ENCODE measurements at regions not wholly inside any gene's neighbourhood (a gene's known extent, or its start where the extent isn't known, plus 50 kb on each side); places are given as distances from the start of the nearest gene placed in this dataset.

GRCh38 chr12:124678421-124678893 is 111.0 kb upstream of the NCOR2 start:
- Mint-ChIP-seq H3K4me1 (no peaks in the 10 kb centered on the region), H3K4me3 (no peak overlapping the region), H3K9me3 (no peaks in the 10 kb centered on the region), H3K27ac (no peak overlapping the region), H3K36me3 (no peaks in the 10 kb centered on the region), H3K27me3 (ENCODE audit: low read depth in 2 of 2) (peaks cover 0 to 7% of the 10 kb centered on the region in 2 donors)
- Histone ChIP-seq H3K9me3 (ENCODE audit: control insufficient read depth, insufficient read depth, low read length) (no peaks in the 10 kb centered on the region), H3K4me3 (ENCODE audit: low read length) (no peak overlapping the region), H3K27me3 (ENCODE audit: control insufficient read depth, insufficient read depth, low read length) (no peaks in the 10 kb centered on the region), H3K4me1 (ENCODE audit: control insufficient read depth, insufficient read depth, low read length) (peaks cover 20% of the 10 kb centered on the region), H3K27ac (ENCODE audit: low read length) (no peak overlapping the region), H3K36me3 (ENCODE audit: control insufficient read depth, insufficient read depth, low read length) (no peaks in the 10 kb centered on the region)
- WGBS (ENCODE audit: insufficient coverage) = 58% methylated on average over 15 of the region's 15 CpGs
- no peak for TF ChIP-seq CTCF (IDR thresholded peaks at IDR 0.05)
- no peak for DNase-seq
- intact Hi-C loops (cut with micrococcal nuclease) = no loop called here
- ATAC-seq = no peak

DNA sequence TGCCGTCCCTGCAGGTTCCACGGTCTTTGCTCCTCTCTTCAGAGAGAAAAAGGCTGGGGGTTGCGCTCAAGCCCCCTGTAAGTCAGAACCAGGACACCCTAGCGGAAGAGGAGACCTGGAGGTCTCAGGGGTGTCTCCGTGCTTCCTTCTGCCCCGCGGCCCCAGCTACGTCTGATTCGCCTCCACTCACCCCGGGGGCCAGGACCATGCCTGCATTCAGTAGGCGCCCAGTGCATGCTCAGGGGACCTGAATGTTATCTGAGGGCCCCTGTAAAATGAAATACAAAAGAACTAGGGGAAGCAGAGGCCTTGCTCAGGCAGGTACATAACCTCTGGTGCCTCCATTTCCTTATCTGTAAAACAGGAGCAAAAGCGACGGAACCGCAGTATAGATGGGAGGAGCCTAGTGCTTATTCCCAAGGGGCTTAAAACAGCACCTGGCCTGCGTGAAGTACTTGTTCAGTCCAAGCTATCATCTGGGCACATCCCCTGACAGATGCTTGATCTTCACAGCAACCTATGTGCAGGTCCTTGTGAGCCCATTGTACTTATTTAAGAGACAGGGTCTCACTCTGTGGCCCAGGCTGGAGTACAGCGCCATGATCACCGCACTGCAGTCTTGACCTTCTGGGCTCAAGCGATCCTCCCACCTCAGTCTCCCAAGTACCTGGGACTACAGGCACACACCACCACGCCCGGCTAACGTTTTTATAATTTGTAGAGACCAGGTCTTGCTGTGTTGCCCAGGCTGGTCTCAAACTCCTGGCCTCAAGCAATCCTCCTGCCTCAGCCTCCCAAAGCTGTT is 110.3 kb upstream of the NCOR2 start:
- Histone ChIP-seq H3K4me1 (ENCODE audit: control insufficient read depth, insufficient read depth, low read length) (peaks cover 20% of the 10 kb centered on the region), H3K27ac (ENCODE audit: low read length) (no peak overlapping the region), H3K36me3 (ENCODE audit: control insufficient read depth, insufficient read depth, low read length) (no peaks in the 10 kb centered on the region), H3K9me3 (ENCODE audit: control insufficient read depth, insufficient read depth, low read length) (no peaks in the 10 kb centered on the region), H3K4me3 (ENCODE audit: low read length) (no peak overlapping the region), H3K27me3 (ENCODE audit: control insufficient read depth, insufficient read depth, low read length) (no peaks in the 10 kb centered on the region)
- intact Hi-C loops (cut with micrococcal nuclease) = no loop called here
- Mint-ChIP-seq H3K4me3 (no peak overlapping the region), H3K4me1 (no peaks in the 10 kb centered on the region), H3K27ac (no peak overlapping the region), H3K9me3 (no peaks in the 10 kb centered on the region), H3K36me3 (no peaks in the 10 kb centered on the region), H3K27me3 (ENCODE audit: low read depth in 2 of 2) (peaks cover 0 to 4% of the 10 kb centered on the region in 2 donors)
- TF ChIP-seq CTCF (IDR thresholded peaks at IDR 0.05) = no peak
- DNase-seq (no peak), ATAC-seq (no peak)
- WGBS (ENCODE audit: insufficient coverage) = 96% methylated on average over 21 of the region's 21 CpGs

DNA sequence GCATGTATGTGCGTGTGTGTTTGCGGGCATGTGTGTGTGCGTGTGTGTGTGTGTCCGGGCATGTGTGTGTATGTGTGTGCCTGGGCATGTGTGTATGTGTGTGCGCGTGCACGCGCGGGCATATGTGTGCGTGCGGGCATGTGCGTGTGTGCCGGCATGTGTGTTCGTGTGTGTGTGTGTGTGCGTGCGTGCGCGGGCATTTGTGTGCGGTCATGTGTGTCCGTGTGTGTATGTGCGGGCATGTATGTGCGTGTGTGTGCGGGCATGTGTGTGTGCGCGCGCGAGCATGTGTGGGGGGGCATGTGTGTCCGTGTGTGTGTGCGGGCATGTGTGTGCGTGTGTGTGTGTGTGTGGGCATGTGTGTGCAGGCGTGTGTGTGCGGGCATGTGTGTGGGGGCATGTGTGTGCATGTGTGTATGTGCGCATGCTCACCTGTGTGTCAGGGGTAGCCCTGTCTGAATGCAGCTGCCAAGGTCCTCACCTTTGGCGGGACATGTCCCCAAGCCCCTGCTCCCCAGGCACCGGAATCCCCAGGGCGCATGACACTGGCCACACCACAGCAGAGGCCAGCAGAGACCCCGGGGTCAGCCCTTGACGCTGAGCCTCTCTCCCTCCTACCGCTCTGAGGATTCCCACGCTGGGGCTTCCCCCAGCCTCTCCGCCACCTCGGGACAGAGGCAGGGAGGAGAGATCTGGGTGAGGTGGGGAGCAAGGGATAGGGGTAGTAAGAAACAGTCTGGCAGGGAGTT is 109.5 kb upstream of the NCOR2 start:
- DNase-seq (no peak), ATAC-seq (no peak)
- Mint-ChIP-seq H3K27ac (no peak overlapping the region), H3K9me3 (no peaks in the 10 kb centered on the region), H3K4me1 (no peaks in the 10 kb centered on the region), H3K27me3 (ENCODE audit: low read depth in 2 of 2) (peaks cover 0 to 1% of the 10 kb centered on the region in 2 donors), H3K36me3 (no peaks in the 10 kb centered on the region), H3K4me3 (no peak overlapping the region)
- 89% methylated on average over 42 of the region's 42 CpGs for WGBS (ENCODE audit: insufficient coverage)
- Histone ChIP-seq H3K27me3 (ENCODE audit: control insufficient read depth, insufficient read depth, low read length) (no peaks in the 10 kb centered on the region), H3K9me3 (ENCODE audit: control insufficient read depth, insufficient read depth, low read length) (no peaks in the 10 kb centered on the region), H3K4me3 (ENCODE audit: low read length) (no peak overlapping the region), H3K4me1 (ENCODE audit: control insufficient read depth, insufficient read depth, low read length) (peaks cover 16% of the 10 kb centered on the region), H3K36me3 (ENCODE audit: control insufficient read depth, insufficient read depth, low read length) (no peaks in the 10 kb centered on the region), H3K27ac (ENCODE audit: low read length) (no peak overlapping the region)
- no peak for TF ChIP-seq CTCF (IDR thresholded peaks at IDR 0.05)
- intact Hi-C loops (cut with micrococcal nuclease) = no loop called here
